ENCODE measurements at regions not wholly inside any gene's neighbourhood (a gene's known extent, or its start where the extent isn't known, plus 50 kb on each side); places are given as distances from the start of the nearest gene placed in this dataset.

DNA sequence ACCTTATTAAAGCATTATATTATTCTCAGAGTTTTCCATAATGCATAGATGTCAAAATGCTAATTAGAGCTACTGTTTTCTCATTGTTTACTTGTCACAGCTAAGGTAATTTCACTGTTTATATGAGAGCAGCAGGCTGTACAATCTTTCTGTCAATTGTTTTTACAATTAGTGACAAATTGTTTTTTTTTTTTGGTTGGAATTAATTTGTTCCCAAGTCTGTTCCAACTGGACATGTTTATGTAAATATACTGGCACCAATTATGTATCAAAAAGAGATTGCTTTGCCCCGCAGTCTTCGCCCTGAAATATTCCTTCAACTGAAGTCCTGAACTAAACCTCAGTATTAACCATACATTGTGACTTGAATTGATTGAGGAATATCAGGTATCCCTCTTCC lies 72.3 kb upstream of the GRIA4 start:
- no peaks in the 10 kb centered on the region for H3K36me3 ChIP-seq (ENCODE audit: control insufficient read depth in 1 of 2, insufficient read depth in 2 of 2, low read length in 2 of 2)
- H3K4me3 ChIP-seq (replicated peaks in 1 of 2; ENCODE audit: low read depth in 1 of 2, low read length in 2 of 2), result no peak overlapping the region
- H2AFZ ChIP-seq (ENCODE audit: low read depth, low read length, poor library complexity, severe bottlenecking), result no peak overlapping the region
- no peaks in the 10 kb centered on the region for H3K4me1 ChIP-seq (ENCODE audit: control insufficient read depth in 1 of 2, insufficient read depth in 2 of 2, low read length in 2 of 2)
- no peaks in the 10 kb centered on the region for H3K27me3 ChIP-seq (ENCODE audit: insufficient read depth, low read length)
- BruUV-seq (replicated peaks), result no TSS peak
- ChIA-PET CTCF (no interaction called here), POLR2A (no interaction called here), RAD21 (ENCODE audit: low non-redundant PET in 1 of 2, low total read pairs in 2 of 2, uncharacterized antibody in 2 of 2, unreplicated experiment in 2 of 2) (no interaction called here)
- H3K9me2 ChIP-seq (ENCODE audit: insufficient read depth), result no peaks in the 10 kb centered on the region
- no peaks in the 10 kb centered on the region for H3K79me2 ChIP-seq (ENCODE audit: insufficient read depth, low read length)
- no peak overlapping the region for H3K27ac ChIP-seq (ENCODE audit: low read depth, low read length)
- H3K9ac ChIP-seq (ENCODE audit: low read length), result no peak overlapping the region
- intact Hi-C loops (cut with micrococcal nuclease), result no loop called here
- no peaks in the 10 kb centered on the region for H3K9me3 ChIP-seq (ENCODE audit: control insufficient read depth in 1 of 2, insufficient read depth in 1 of 2, low read depth in 1 of 2, low read length in 2 of 2)
- TF ChIP-seq POLR2AphosphoS5 (IDR thresholded peaks at IDR 0.05; ENCODE audit: low read depth, low read length) (no peak), TCF7L2 (IDR thresholded peaks at IDR 0.05; ENCODE audit: borderline replicate concordance, extremely low read depth, insufficient read depth, insufficient read length) (no peak), ZNF274 (IDR thresholded peaks at IDR 0.05; ENCODE audit: low read depth, low read length) (no peak), POLR2A (IDR thresholded peaks at IDR 0.05; ENCODE audit: borderline replicate concordance, extremely low read depth, insufficient read depth, insufficient read length) (no peak), SRF (IDR thresholded peaks at IDR 0.05; ENCODE audit: low read depth) (no peak), EZH2 (IDR thresholded peaks at IDR 0.05) (no peak), SP1 (IDR thresholded peaks at IDR 0.05; ENCODE audit: low read depth) (no peak), CEBPB (IDR thresholded peaks at IDR 0.05; ENCODE audit: low read depth) (no peak), EZH2phosphoT487 (IDR thresholded peaks at IDR 0.05; ENCODE audit: borderline replicate concordance) (no peak), CBX3 (IDR thresholded peaks at IDR 0.05; ENCODE audit: low read depth) (no peak), ZFX (IDR thresholded peaks at IDR 0.05) (no peak), JUND (IDR thresholded peaks at IDR 0.05) (no peak)
- TF ChIP-seq, protein P1, sequence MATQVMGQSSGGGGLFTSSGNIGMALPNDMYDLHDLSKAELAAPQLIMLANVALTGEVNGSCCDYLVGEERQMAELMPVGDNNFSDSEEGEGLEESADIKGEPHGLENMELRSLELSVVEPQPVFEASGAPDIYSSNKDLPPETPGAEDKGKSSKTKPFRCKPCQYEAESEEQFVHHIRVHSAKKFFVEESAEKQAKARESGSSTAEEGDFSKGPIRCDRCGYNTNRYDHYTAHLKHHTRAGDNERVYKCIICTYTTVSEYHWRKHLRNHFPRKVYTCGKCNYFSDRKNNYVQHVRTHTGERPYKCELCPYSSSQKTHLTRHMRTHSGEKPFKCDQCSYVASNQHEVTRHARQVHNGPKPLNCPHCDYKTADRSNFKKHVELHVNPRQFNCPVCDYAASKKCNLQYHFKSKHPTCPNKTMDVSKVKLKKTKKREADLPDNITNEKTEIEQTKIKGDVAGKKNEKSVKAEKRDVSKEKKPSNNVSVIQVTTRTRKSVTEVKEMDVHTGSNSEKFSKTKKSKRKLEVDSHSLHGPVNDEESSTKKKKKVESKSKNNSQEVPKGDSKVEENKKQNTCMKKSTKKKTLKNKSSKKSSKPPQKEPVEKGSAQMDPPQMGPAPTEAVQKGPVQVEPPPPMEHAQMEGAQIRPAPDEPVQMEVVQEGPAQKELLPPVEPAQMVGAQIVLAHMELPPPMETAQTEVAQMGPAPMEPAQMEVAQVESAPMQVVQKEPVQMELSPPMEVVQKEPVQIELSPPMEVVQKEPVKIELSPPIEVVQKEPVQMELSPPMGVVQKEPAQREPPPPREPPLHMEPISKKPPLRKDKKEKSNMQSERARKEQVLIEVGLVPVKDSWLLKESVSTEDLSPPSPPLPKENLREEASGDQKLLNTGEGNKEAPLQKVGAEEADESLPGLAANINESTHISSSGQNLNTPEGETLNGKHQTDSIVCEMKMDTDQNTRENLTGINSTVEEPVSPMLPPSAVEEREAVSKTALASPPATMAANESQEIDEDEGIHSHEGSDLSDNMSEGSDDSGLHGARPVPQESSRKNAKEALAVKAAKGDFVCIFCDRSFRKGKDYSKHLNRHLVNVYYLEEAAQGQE (IDR thresholded peaks at IDR 0.05; ENCODE audit: low read depth), result no peak
- TF ChIP-seq, protein P2, sequence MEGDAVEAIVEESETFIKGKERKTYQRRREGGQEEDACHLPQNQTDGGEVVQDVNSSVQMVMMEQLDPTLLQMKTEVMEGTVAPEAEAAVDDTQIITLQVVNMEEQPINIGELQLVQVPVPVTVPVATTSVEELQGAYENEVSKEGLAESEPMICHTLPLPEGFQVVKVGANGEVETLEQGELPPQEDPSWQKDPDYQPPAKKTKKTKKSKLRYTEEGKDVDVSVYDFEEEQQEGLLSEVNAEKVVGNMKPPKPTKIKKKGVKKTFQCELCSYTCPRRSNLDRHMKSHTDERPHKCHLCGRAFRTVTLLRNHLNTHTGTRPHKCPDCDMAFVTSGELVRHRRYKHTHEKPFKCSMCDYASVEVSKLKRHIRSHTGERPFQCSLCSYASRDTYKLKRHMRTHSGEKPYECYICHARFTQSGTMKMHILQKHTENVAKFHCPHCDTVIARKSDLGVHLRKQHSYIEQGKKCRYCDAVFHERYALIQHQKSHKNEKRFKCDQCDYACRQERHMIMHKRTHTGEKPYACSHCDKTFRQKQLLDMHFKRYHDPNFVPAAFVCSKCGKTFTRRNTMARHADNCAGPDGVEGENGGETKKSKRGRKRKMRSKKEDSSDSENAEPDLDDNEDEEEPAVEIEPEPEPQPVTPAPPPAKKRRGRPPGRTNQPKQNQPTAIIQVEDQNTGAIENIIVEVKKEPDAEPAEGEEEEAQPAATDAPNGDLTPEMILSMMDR (IDR thresholded peaks at IDR 0.05 in 2 of 3, conservative IDR thresholded peaks at IDR 0.05 in 1 of 3; ENCODE audit: borderline replicate concordance in 1 of 3, insufficient read depth in 1 of 3, low read depth in 2 of 3, low read length in 2 of 3), result no peak
- TF ChIP-seq, protein P3, sequence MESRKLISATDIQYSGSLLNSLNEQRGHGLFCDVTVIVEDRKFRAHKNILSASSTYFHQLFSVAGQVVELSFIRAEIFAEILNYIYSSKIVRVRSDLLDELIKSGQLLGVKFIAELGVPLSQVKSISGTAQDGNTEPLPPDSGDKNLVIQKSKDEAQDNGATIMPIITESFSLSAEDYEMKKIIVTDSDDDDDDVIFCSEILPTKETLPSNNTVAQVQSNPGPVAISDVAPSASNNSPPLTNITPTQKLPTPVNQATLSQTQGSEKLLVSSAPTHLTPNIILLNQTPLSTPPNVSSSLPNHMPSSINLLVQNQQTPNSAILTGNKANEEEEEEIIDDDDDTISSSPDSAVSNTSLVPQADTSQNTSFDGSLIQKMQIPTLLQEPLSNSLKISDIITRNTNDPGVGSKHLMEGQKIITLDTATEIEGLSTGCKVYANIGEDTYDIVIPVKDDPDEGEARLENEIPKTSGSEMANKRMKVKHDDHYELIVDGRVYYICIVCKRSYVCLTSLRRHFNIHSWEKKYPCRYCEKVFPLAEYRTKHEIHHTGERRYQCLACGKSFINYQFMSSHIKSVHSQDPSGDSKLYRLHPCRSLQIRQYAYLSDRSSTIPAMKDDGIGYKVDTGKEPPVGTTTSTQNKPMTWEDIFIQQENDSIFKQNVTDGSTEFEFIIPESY (IDR thresholded peaks at IDR 0.05; ENCODE audit: extremely low read depth, insufficient replicate concordance, low read length), result no peak
- ATAC-seq (no peak), DNase-seq (ENCODE audit: low read depth, low spot score) (no peak)
- H3K4me2 ChIP-seq (ENCODE audit: low read length), result no peak overlapping the region
- H4K20me1 ChIP-seq (ENCODE audit: insufficient read depth), result no peaks in the 10 kb centered on the region

Measured in HCT116 (cell line).